Activated gamma-delta T cell treated with Interleukin-2 at 50 U/mL for 16 hours (primary cell): ENCODE measurements at regions not wholly inside any gene's neighbourhood (a gene's known extent, or its start where the extent isn't known, plus 50 kb on each side); places are given as distances from the start of the nearest gene placed in this dataset.

Experiments used
- DNase-seq: peaks from one replicate; pipeline ENCODE4 v3.0.0-alpha.2; 2020

DNA sequence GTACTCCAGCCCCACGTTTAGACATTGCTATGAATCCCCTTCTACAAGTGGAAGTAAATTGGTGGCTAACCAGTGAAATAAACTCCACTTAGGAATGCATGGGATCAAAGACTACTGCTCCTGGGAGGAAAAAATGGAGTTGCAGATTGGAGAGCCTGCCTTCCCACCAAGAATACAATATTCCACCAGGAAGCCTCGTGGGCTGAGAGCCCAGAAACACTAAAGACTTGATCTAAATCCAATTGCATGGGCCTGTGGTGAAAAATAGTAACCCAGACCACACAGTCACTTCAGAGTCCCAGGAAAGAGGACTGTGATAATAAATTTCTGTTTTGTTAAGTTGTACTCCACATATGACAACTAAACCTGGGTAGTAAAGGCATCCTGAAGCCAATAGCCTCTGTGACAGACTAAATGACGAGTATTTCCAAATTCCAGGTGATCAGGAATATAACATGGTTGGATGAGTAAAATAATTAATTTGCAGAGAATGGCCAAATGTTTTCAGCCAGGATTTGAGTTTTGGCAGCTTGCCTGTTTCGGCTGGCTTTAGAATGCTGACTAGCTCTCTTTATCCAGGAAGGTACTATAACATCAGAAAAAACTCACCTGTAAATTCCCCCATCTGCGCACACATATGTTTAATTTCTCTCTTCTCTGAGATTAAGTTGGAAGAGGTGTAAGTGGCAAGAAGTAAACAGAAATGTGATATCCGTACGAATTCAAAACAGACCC, 480.3 kb downstream of the LIG4 start:
- DNase-seq = no peak

DNA sequence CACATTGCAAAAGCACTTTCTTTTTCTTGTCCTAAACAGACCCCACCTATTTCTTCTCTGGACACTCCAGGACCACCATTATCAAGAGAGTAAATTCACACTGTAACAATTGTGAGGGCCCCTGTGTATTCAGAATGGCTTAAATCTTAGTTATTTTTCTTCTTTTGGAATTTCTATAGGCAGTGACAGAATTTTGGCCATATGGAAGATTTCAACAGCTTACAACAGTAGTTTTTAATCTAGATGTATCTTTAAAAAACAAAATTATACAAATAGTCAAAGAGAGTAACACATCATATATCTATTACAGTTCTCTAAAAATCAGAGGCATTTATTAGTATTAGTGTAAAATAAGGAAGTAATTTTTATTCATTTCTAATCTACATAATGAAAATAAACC, 482.1 kb downstream of the LIG4 start:
- DNase-seq = no peak

DNA sequence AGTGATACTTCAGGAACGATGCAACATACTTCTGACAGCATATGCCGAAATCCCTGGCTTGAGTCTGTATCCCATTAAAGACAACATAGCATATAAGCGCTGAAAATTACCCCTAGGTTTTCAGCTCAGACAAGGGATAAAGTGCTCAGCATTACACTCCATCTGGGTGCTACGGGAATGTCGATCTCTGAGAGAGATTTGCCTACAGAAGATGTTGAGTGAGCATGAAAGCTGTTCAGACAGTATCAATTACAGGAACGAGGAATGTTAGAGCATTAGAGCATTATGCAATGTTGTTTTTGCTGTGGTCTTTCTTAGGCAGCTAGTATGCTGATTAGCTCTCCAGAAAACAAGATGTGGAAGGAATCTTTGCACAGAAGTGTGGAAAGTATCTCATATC, 484.5 kb downstream of the LIG4 start:
- DNase-seq = no peak

DNA sequence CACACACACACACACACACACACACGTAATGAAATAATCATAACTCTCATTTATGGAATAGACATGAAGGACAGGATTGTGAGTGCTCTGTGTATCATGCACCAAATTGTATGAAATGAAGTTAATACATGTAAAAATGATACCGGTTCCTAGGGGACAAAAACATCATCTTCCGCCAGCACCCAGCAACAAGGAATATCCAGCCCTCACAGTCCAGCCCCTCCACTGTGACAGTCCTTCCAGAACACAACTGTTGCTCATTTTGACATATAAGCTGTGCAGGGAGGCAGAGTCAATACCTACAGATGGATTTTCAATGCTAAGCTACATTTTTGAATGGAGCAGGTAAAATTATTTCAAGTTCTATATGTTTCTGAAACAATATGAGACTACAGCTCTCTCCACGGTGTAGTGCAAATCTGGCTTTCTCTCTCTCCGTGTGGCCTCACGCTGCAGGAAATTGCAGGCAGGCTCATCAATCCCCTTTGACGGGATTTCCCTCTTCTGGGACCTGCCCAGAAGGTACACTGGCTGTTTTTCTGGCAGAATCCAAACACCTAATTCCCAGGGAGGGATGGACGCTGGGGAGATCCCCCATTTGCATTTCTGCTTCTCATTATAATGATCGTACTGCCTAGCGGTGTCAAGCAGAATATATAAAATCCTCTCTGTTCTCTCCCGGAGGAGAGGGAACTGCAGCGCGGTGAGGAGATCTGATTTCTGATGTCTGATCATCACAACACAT, 494.0 kb downstream of the LIG4 start:
- no peak for DNase-seq

DNA sequence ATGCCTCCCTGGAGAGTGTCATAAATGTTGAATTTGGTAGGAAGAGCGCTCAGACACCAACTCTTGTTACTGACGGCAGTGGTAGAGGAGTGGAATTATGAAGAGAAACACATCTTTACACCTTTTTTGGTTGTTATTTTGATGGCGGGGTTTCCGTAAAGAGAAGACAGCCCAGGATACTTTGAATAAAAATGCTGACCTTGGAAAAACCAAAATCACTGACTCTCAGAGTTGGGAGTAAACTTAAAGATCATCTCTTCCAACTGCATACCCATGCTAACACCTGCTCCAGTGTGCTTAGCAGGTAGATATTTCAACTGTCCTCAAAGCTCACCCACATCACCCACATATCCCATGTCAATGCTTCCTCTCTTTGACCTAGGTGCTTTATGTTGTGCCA, 498.6 kb downstream of the LIG4 start:
- no peak for DNase-seq

DNA sequence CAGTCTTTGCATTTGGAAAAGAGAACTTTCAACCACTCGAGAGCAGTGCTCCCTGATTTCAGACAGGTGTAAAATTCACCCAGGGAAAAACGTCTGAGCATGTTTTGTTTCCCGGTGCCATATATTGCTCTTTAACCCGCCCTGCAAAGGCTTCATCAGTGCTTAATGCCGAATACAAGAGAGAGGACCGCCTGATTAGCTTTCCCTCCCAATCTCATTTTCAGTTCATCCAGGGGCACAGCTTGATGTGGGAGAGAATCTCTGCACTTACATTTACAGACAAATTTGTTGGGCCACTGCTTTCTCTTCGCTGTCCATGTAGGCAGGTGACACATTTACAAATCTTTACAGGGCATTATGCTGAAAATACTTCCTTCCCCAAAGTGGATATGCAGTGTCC, 499.1 kb downstream of the LIG4 start:
- no peak for DNase-seq

DNA sequence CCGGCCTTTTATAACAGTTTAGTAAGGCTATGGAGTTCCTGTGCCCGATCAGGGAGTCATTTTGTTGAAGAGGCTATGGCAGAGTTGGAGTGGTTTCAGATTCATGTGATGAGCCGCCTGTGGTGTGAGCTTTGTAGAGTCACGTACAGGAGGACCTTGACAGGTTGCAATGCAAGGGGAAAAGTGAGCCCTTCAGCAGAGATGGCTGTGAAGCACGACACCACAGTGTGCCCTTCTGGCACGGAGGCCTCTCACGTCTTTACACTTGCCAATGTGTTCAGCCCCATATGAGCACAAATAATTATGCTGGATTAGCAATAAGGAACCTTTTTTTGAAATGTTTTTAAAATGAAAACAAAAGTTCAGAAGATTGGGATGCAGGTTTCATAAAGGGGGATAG, 499.8 kb downstream of the LIG4 start:
- DNase-seq = no peak

DNA sequence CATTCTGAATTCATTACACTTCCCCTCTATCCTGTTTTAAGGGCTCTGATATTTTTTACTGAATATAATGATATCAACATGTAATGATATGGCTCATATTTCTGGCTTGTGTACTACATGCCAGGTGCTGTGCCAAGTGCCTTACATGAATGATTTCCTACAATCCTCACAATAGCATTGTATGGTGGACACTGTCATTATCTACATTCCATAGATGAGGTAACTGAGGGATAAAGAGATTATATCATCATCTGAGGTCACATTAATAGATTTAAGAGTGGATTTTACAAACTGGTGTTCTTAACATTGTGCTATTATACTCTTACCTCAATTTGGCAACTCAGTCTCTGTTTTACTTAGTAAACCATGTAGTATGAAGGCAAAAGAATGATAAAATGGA, 502.0 kb downstream of the LIG4 start:
- DNase-seq = no peak

DNA sequence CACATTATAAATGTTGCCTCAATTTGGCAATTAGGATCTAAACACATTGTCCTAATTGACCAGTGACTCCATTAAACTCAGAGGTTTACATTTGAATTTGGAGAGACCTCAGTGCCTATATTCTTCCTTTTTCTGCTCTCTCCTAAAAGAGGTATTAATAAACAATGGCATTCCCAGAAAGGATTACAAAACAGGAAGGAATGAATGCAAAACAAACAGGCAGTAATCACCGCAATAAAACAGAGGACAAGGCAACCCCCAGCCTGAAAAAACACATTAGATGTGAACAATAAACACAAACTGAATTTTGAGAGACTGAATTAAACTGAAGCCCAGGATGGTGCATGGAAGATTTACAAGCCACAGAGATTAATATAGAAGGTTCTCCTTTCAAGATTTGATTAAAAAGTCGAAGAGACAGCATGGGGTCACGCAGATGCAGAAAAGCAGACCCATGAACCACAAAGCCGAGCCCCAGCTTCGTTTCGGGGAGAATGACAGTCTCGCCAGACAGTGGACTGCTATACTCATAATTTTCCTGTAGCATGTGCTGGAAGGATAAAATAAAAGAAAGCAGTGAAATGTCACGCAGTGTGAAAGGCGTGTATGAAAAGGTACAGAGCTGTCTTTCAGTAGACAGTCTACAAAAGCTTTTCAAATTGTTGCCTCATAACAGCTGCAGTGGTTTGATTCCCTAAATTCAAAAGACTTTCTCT, 503.0 kb downstream of the LIG4 start:
- no peak for DNase-seq

DNA sequence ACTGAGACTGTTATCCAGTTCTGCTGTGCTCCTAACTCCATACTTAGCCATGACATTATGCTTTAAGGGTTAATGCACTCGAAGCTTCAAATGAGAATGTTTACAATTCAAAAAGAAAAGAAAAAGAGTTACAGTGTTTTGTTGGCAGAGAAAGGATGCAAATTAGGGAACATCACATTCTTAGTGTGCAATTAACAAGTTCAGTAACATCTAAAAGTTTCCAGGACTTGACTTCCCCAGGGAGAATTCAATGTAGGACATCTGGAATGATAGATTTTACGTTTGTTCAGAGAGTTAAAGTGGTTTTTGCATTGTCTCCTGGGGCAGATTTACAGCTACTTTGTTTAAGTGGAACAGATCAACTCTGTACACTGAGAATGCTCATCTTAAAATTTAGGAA, 525.2 kb downstream of the LIG4 start:
- no peak for DNase-seq

DNA sequence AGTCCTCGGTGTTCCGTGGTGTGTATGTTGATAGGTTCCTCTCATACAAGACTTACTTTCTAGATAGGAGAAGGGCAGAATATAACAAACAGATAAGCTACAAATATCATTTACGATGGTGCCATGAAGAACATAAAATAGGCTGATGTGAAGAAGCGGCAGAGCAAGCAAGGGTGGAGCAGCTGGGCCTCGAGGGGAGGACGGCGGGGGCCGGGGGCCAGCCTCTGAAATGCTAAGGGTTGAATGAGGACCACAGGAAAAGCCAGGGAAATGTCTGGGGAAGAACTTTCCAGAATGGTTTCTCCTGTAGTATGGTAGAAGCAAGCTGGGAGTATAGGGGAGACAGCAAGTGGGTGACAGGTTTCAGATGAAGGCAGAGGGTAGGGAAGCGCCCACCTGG, 529.5 kb downstream of the LIG4 start:
- DNase-seq = no peak

DNA sequence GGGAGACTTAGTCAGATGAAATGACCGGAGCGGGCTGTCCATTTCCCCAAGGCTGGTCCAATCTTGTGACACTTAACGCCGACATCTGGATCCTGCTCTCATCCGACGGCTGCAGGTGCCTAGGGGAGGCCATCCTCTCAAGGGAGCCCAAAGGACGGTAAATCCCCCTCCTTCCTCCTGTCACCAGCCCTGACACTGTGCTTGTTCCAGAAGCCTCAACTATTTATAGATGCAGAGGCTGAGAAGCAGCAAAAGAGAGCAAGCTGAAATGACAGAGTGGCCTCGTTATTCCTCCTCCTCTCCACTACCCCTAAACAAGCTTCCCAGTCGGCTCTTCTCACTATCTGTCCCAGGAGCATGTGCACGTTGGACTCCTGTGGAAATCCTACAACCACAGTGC, 533.7 kb downstream of the LIG4 start:
- DNase-seq = no peak

DNA sequence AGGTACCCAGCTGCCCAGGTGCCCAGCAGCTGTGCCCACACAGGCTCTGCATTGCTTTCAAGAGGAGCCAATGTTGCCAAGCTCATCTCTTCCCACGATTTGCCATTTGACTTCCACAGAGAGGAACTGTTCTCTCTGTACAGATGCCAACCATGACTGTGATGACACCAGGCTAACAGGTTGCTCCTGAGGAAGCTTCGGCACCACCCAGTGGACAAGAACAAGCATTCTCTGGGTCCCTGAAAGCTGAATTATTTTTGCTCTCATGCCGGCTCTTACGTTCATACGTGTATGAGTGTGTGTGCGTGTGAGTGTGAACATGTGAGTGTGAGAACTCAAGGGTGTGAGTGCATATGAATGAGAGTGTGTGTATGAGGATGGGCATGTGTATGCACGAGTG, 535.2 kb downstream of the LIG4 start:
- no peak for DNase-seq

DNA sequence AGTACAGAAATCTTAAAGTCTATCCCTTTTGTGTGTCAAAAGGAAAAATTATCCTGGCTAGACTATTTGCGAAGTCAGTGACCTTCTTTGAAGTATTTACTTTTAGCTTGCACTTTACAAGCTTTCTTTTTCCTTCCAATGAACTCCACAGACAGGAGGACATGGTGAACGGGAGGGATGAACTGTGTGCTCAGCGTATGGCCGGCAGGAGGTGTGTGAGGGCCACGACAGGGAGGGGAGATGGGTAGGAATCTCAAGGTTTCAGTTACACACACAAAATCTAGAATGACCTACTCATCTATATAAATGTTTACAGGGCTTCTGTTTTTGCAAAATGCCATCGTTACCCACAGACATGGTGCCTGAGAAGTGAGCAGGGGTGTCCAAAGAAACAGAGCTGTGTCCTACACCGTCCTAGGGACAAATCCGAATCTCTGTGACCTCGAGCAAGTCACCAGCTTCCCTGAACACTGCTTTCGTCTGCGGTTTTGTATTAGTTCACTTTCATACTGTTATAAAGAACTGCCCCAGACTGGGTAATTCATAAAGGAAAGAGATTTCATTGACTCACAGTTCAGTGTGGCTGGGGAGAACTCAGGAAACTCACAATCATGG, 537.2 kb downstream of the LIG4 start:
- DNase-seq = no peak

DNA sequence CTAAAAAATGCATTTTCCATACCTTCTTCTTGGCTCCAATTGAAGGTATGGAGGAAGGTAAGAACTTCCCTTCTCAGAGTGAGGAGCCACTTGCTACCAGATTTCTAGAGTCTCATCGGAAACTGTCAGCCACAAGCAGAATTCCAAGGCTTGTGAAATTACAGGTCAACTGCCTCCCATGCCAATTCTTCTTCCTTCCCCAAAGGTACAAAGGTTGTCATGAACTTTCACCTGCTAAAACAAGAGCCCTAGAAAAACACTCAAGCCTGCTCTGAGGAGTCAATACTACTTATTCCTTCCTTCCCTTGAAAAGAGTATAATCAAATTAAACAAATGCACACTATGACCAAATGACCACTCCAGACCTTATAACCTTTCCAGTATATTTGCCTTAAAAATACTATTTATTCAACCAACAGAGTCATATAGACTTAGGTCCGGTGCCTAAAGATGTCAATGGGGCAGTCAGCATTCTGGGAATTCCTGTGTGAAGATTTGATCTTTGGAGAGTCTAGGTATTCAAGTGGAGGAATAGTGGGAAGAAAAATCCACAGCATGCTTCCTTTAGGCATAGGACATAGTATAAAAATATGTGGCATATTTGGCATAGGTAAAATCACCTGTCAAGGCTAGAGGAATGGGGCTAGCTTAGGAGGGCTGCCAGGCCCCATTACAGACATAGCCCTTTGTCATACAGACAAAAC, 539.3 kb downstream of the LIG4 start:
- DNase-seq = no peak

DNA sequence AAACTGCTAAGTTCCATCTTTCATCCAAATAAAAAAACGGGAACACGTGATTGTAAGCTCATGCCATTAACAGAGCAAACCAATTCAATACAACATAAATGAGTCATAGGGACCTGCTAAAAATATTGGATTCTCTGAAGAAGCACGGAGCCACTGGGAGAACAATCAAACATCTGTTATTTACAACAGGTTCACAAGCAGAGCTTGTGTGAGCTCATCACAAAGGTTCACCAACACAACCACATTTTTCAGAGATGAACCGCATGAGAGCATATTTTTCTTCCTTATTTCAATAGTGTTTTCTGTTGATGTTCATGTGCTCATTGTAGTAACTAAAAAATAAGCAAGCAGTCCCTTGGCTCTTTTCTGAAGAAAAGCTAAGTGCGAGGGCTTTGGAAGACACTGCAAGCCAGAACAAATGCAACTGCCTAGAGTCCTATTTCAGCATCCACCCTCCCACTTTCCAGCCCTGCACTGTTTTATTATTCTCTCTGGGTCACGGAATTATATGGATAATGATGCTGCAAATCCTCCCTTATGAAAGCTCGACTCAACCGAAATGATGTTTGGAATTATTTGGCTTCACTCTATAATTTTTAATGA, 545.8 kb downstream of the LIG4 start:
- no peak for DNase-seq

DNA sequence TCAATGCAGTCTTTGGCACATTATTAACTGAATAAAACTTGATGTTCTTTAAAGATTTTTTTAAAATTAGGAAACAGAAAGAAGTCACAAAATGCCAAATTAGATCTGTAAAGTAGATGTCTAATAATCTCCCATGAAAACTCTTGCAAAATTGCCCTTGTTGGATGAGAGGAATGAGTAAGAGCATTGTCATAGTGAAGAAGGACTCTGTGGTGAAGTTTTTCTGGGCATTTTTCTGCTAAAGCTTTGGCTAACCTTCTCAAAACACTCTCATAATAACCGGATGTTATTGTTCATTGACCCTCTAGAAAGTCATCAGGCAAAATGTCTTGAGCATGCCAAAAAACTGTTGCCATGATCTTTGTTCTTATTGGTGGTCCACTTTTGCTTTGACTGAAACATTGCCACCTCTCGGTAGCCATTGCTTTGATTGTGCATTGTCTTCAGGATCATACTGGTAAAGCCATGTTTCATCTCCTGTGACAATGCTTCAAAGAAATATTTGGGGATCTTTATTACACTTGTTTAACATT, 549.3 kb downstream of the LIG4 start:
- DNase-seq = no peak

DNA sequence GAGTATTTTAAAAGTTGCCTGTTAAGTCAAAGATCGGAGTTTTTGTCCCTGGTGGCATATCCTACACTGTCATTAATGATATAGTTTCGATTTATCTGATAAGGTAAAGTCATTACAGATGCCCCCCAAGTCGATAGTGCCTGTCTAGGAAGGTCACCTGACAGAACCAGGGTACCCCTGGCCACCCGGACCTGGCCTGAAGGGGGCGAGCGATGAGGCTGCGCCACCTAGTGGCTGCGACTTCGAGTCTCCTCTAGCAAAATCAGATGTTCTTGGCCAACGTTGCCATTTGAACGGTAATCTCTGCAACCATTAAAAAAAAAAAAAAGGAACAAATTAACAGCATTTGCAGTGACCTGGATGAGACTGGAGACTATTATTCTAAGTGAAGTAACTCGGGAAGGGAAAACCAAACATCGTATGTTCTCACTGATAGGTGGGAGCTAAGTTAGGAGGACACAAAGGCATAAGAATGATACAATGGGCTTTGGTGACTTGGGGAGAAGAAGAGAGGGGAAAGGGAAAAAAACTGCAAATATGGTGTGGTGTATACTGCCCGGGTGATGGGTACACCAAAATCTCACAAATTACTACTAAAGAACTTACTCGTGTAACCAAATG, 565.1 kb downstream of the LIG4 start:
- peak; percentile 11 for DNase-seq

DNA sequence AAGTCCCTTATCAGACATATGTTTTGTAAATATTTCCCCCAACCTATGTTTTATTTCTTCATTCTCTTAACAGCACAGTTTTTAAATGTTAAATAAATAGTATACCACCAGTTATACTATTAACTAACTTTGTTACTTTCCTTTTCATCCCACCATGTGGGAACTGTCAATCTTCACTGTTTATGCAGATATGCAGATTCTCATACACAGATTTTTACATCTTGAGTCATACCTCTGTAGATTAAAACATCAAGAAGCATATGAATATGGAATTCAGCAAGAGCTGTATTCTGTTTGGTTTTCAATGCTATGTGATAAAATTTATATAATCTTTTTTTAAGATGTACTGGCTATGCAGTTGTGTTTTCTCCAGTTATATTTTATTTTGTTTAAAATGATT, 566.3 kb downstream of the LIG4 start:
- no peak for DNase-seq

DNA sequence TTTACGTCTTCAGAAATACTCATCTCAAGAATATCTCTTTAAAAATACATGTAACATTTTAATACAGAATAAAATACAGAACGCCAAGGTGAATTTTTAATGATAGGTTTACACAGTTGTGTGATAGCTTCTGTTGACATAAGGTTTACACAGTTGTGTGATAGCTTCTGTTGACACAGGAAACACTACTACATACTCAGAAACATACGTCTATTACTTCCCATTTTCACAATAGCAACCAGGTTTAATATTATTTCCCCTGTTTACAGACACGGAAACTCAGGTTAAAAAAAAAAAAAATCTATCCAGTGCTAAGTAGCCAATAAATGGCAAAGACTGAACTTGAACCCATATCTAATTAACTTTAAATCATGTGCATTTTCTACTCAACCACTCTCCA, 571.2 kb downstream of the LIG4 start:
- no peak for DNase-seq

DNA sequence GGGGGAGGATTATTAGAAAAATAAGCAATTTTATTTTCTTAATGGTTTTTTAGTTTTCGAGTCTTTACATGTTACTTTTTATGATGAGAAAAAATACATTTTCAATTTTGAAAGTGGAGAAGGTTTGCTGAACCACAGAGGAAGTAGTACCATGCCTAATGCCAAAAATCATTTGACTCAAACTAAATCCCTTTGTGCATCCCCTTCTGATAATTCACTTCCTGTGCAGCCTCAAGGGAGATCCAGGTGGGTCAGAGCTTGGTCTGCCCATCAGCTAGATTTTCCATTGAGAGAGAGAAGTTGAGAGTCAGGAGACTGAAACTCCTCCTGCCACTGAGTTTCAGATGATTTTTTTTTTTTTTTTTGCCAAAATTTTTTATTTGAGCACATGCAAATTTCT, 571.7 kb downstream of the LIG4 start:
- DNase-seq = no peak

DNA sequence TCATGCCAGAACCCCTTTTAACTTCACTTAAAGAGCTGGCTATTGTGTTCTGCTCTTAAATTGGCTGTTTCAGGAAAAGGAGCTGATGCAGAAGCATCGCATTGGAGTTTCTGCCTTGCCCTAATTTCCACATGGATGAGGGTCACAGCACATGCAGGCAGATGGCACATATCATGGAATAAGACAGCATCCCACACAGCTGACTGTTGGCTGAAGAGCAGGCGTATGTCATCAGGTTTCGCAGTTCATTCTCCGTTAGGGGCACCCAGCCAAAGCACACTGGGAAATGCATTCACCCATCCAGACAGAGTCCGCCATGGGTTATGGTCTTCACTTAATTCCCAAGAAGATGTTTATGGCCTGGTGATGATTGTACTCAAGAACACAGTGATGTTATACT, 572.5 kb downstream of the LIG4 start:
- DNase-seq = no peak
